Naive thymus-derived CD8-positive, alpha-beta T cell (primary cell): ENCODE measurements at regions not wholly inside any gene's neighbourhood (a gene's known extent, or its start where the extent isn't known, plus 50 kb on each side); places are given as distances from the start of the nearest gene placed in this dataset.

Source experiments
- ATAC-seq, 2 donors: fragments of 150-1000 bp; cut with Tn5 transposase in 1 of 2; sonication (Bioruptor Pico), chemical (Tn5 transposase) in 1 of 2; 1 replicate in 1 of 2; 2 replicates in 1 of 2; pipeline ENCODE4 v1.10.0; 2021; ENCODE audit warnings: mild to moderate bottlenecking in 2 of 2, moderate library complexity in 2 of 2
- POLR2A ChIA-PET: fragments of 350-600 bp; sonication (Branson Sonifier 250); formaldehyde crosslinking; loops from one replicate; lab custom pipeline; 2021; ENCODE audit warnings: antibody characterized with exemption; lab: Charles Lee
- DNase-seq, 10 donors: peaks; one replicate each; pipeline versions ENCODE4 v3.0.0 to v3.0.0-alpha.2; 2020 to 2022
- H3K27ac Mint-ChIP-seq, 10 donors: one replicate each; pipeline ENCODE4 v1.8.0; 2020 to 2022; ENCODE audit warnings: mild to moderate bottlenecking in 10 of 10, mixed read lengths in 10 of 10, moderate library complexity in 4 of 10, inconsistent platforms in 1 of 10
- H3K27me3 Mint-ChIP-seq, 5 donors: one replicate each; pipeline ENCODE4 v1.8.0; 2021 to 2022; ENCODE audit warnings: mixed read lengths in 5 of 5
- H3K36me3 Mint-ChIP-seq, 3 donors: one replicate each; pipeline ENCODE4 v1.8.0; 2020 to 2022; ENCODE audit warnings: mixed read lengths in 3 of 3, mild to moderate bottlenecking in 2 of 3, inconsistent platforms in 1 of 3
- H3K4me1 Mint-ChIP-seq, 4 donors: one replicate each; pipeline ENCODE4 v1.8.0; 2021 to 2022; ENCODE audit warnings: mixed read lengths in 4 of 4
- H3K4me3 Mint-ChIP-seq, 10 donors: one replicate each; pipeline ENCODE4 v1.8.0; 2020 to 2022; ENCODE audit warnings: mild to moderate bottlenecking in 10 of 10, mixed read lengths in 10 of 10, moderate library complexity in 6 of 10, inconsistent platforms in 1 of 10
- H3K9me3 Mint-ChIP-seq, 9 donors: one replicate each; pipeline ENCODE4 v1.8.0; 2020 to 2022; ENCODE audit warnings: mixed read lengths in 9 of 9, mild to moderate bottlenecking in 3 of 9, inconsistent platforms in 1 of 9, moderate library complexity in 1 of 9

DNA sequence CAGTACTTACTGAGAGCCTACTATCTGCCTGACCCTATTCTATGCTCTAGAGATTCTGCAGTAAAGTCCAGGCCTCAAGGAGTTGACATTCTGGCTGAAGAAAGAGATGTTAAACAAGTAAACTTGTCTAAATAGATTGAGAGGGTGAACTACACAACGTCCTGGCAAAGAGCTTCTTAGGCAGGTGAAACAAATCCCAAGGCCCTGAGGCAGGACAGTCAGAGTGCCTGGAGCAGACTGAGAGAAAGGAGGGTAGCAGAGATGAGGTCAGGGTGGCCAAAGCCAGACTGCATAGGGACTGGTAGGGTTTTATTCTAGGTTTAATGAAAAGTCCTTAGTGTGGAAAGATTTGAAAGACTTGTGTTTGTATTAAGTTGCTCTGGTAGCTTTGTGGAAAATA is 84.5 kb upstream of the ATP11B start:
- Mint-ChIP-seq H3K4me3 (no peak overlapping the region), H3K27me3 (peaks cover 6 to 11% (median 9%) of the 10 kb centered on the region in 5 donors), H3K9me3 (no peaks in the 10 kb centered on the region), H3K36me3 (no peaks in the 10 kb centered on the region), H3K4me1 (peaks cover 0 to 2% (median under 1%) of the 10 kb centered on the region in 4 donors), H3K27ac (no peak overlapping the region)
- POLR2A ChIA-PET, result interaction anchor here (0.6 kb wide), 1 partner anchor 198 kb away, joined by 3 read pairs; no protein-coding TSS in a partner anchor
- DNase-seq (no peak), ATAC-seq (no peak)

DNA sequence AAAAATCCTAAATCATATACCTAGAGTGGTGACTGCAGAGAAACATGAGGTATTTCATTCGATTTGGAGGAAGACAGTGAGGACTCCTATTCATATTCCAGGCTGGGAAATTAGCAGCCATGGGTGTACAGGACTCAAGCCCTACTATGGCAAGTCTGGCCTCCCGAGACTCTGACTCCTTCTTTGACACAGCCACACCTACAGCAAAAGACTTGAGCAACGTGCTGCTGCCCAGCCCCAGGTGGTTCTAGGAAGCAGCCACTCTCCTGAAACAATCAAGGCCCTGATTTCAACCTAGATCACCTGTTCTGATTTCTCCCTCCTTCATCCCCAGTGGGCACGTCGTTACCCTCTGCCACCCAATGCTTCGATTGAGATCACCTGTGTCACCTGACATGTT is 84.0 kb upstream of the ATP11B start:
- Mint-ChIP-seq H3K4me3 (no peak overlapping the region), H3K27ac (no peak overlapping the region), H3K27me3 (peaks cover 6 to 10% (median 8%) of the 10 kb centered on the region in 5 donors), H3K4me1 (peaks cover 0 to 2% (median 2%) of the 10 kb centered on the region in 4 donors), H3K36me3 (no peaks in the 10 kb centered on the region), H3K9me3 (no peaks in the 10 kb centered on the region)
- DNase-seq (no peak), ATAC-seq (no peak)
- POLR2A ChIA-PET, result no interaction called here

DNA sequence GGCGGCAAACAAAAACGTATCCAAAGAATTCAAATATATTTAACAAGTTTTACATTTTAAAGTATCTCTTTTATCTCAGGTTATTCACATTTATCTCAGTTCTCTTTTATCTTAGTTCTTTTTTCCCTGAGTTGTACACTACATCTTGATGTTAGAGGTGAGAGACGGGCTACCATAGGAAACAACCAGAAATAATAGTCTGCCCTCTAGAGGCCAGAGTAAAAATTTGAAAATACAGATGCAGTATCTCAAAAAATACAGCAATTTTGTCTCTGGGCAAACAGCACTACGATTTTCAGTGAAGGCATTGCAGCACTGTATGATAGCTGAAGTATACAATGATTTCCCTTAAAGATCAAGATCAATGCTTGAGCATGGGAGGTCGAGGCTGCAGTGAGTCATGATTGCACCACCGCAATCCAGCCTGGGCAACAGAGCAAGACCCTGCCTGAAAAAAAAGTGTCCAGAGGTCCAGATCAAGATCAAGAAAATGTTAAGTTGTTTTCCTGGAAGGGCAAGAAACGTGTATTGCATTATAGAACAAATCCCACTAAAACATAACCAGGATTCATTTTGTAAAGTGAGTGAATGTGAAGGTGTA is 82.6 kb upstream of the ATP11B start:
- Mint-ChIP-seq H3K4me3 (no peak overlapping the region), H3K27ac (no peak overlapping the region), H3K4me1 (peaks cover 0 to 2% (median 2%) of the 10 kb centered on the region in 4 donors), H3K9me3 (no peaks in the 10 kb centered on the region), H3K36me3 (no peaks in the 10 kb centered on the region), H3K27me3 (peaks cover 0 to 7% (median 2%) of the 10 kb centered on the region in 5 donors)
- ATAC-seq (peak; percentile 48 to 64), DNase-seq (peak in 3 of 10 donors; percentile 22 to 30 (median 29))
- POLR2A ChIA-PET, result no interaction called here

DNA sequence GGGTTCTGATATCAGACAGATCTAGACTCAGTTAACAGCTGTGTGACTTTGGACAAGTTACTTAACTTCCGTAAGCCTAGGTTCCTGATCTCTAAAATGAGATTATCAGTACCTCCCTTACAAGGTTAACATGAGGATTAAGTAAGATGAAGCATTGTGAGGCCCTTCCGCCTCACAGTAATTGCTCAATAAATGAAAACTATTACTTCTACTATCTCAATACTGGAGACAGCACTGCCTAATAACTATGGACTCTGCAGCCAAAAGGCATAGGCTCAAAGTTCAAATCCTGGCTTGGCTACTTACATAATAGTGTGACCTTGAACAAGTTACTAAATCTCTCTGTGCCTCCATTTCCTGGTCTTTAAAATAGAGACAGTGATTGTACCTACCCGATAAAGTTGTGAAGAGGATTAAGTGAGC is 82.0 kb upstream of the ATP11B start:
- no peak for ATAC-seq
- DNase-seq, result no peak
- Mint-ChIP-seq H3K36me3 (no peaks in the 10 kb centered on the region), H3K27ac (no peak overlapping the region), H3K4me1 (peaks cover 3 to 6% (median 4%) of the 10 kb centered on the region in 4 donors), H3K4me3 (no peak overlapping the region), H3K27me3 (peaks cover 0 to 7% (median 2%) of the 10 kb centered on the region in 5 donors), H3K9me3 (no peaks in the 10 kb centered on the region)
- POLR2A ChIA-PET, result no interaction called here

DNA sequence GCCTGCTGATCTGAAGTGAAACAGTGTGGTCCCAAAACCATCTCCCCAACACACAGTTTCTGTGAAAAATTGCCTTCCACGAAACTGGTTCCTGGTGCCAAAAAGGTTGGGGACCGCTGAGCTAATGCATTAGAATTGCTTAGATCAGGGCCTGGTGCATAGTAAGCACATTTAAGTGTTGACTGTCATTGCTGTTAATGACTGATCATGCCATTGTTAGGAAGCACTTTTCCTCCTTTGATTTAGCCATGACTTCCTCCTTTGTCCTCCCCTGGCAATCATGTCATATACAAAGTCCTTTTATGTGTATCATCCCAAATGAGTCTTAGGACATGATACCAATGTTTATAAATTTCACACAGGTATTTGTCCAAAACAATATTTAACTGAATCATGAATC is 81.5 kb upstream of the ATP11B start:
- Mint-ChIP-seq H3K36me3 (no peaks in the 10 kb centered on the region), H3K4me3 (no peak overlapping the region), H3K4me1 (peaks cover 5 to 10% (median 7%) of the 10 kb centered on the region in 4 donors), H3K27ac (no peak overlapping the region), H3K9me3 (no peaks in the 10 kb centered on the region), H3K27me3 (peaks cover 0 to 4% (median under 1%) of the 10 kb centered on the region in 5 donors)
- ATAC-seq, result no peak
- POLR2A ChIA-PET, result interaction anchor here (0.9 kb wide), 1 partner anchor 84 kb away, joined by 5 read pairs; no protein-coding TSS in a partner anchor
- DNase-seq, result no peak

DNA sequence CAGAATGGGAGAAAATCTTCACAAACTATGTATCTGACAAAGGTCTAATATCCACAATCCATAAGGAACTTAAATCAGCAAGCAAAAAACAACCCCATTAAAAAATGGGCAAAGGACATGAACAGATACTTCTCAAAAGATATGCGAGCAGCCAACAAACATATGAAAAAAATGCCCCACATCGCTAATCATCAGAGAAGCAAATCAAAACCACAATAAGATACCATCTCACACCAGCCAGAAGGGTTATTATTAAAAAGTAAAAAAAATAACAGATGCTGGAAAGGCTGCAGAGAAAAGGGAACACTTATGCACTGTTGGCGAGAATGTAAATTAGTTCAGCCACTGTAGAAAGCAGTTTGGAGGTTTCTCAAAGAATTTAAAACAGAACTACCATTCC is 80.2 kb upstream of the ATP11B start:
- no peak overlapping the region for H3K27ac Mint-ChIP-seq
- no peak for ATAC-seq
- POLR2A ChIA-PET, result no interaction called here

DNA sequence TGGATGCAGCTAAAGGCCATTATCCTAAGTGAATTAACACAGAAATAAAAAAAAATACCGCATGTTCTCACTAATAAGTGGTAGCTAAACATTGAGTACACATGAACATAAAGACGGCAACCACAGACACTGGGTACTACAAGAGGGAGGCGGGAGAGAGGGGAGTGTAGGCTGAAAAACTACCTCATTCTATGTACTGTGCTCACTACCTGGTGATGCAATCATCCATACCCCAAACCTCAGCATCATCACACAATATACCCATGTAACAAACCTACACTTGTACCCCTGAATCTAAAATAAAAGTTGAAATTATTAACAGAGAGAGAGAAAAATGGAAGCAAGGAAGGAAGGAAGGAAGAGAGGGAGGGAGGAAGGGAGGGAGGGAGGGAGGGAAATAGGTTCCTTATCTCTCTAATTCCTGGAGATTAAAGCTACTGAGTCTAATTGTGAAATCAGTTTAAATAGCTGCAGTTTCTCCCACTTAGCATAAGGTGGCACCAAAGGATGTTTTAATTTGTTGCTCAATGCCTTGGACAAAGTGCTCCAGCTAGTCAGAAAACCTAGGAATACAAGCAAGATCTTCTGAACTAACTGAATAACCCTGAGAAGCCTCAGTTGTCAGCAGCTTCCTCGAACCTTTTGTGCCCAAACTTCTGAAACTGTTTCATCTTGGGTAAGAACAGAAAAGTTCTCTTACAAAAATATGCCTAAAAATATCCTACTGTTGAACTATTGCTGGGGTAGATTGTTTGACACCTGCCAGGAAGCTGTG is 79.4 kb upstream of the ATP11B start:
- Mint-ChIP-seq H3K36me3 (no peaks in the 10 kb centered on the region), H3K4me3 (no peak overlapping the region), H3K4me1 (peaks cover 5 to 10% (median 7%) of the 10 kb centered on the region in 4 donors), H3K9me3 (no peaks in the 10 kb centered on the region), H3K27me3 (peaks cover 0 to 3% (median 0%) of the 10 kb centered on the region in 5 donors), H3K27ac (no peak overlapping the region)
- POLR2A ChIA-PET, result interaction anchor here (1.0 kb wide), 1 partner anchor 123 kb away, joined by 4 read pairs; no protein-coding TSS in a partner anchor
- peak; percentile 49 for ATAC-seq
- peak in 4 of 10 donors; percentile 9 to 52 (median 38) for DNase-seq

More for the DNA sequence above, 80.2 kb upstream of the ATP11B start:
- H3K27me3 Mint-ChIP-seq, result peaks cover 0 to 3% (median 0%) of the 10 kb centered on the region in 5 donors
- H3K4me3 Mint-ChIP-seq, result no peak overlapping the region
- H3K9me3 Mint-ChIP-seq, result no peaks in the 10 kb centered on the region
- peaks cover 5 to 10% (median 7%) of the 10 kb centered on the region in 4 donors for H3K4me1 Mint-ChIP-seq
- DNase-seq, result no peak
- H3K36me3 Mint-ChIP-seq, result no peaks in the 10 kb centered on the region

DNA sequence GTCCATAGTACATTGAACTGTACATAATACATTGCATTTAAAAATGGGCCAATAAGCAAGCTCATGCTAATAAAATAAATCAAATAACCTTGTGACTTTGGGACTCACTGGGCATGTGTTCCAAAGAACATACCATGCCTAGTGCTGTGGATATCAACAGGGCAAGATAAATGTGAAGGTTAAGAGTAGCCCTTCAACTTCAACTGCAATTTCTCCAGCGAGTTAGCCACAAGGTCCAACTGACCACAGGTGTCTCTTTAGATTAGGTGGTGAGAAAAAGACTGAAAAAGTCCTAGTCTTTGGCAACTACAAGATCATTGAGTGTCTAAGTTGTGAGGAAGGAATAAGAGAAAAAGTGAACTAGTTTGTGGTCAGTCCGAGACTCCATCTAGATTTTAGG is 78.3 kb upstream of the ATP11B start:
- Mint-ChIP-seq H3K9me3 (no peaks in the 10 kb centered on the region), H3K27ac (no peak overlapping the region), H3K4me3 (no peak overlapping the region), H3K4me1 (peaks cover 5 to 10% (median 7%) of the 10 kb centered on the region in 4 donors), H3K27me3 (peaks cover 0 to 3% (median 0%) of the 10 kb centered on the region in 5 donors), H3K36me3 (no peaks in the 10 kb centered on the region)
- POLR2A ChIA-PET, result no interaction called here
- no peak for DNase-seq
- no peak for ATAC-seq

DNA sequence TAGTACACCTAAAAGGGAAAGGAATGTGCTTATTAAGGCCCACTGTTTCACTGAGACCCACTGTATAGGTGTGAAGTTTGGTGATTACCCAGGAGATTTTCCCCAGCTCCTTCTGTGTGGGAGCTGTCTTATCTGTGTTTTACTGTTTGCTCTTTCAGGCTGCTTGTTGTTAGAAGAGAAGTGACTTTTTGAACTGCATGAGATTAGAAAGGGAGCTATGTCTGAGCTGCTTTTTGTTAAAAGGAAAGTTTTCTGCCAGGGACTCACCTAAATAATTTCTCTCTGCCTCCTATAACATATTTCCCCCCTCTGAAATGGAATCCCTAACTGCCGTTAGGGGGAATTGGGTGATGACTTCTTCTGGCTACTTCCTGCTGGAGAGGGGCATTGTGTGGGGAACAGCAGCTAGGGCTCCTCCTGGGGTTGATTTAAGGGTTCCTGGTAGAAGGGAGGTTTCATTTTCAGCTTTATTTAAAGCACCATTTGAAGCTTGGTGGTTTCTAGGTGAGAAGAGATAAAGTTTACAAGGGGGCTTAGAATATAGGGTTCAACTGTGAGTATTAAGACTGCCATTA is 77.1 kb upstream of the ATP11B start:
- Mint-ChIP-seq H3K4me3 (no peak overlapping the region), H3K9me3 (no peaks in the 10 kb centered on the region), H3K36me3 (no peaks in the 10 kb centered on the region), H3K4me1 (peaks cover 5 to 8% (median 7%) of the 10 kb centered on the region in 4 donors), H3K27ac (peak overlapping the region in 7 of 10 donors; percentile 6 to 87 (median 32)), H3K27me3 (no peaks in the 10 kb centered on the region)
- POLR2A ChIA-PET, result no interaction called here
- ATAC-seq, result no peak
- DNase-seq, result no peak

DNA sequence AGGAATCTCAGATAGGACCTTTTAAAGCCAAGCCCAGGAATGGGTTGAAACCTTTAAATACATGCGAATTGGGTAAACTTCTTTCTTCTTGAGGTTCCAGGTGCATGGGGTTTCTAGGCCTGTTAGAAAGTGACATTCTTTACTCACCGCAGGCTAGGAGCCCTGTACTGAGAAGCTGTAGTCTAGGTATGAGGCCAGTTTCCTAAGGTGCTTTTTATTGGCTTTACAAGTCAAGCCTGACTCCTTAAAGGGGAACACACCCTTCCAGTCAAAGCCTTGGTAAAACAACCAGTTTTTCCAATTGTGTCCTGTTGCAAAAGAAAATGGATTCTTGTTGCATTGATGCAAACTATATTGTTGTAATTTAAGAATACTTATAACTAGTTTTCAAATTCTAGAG is 76.1 kb upstream of the ATP11B start:
- Mint-ChIP-seq H3K36me3 (no peaks in the 10 kb centered on the region), H3K9me3 (no peaks in the 10 kb centered on the region), H3K27ac (no peak overlapping the region), H3K4me1 (peaks cover 3 to 8% (median 7%) of the 10 kb centered on the region in 4 donors), H3K4me3 (no peak overlapping the region), H3K27me3 (no peaks in the 10 kb centered on the region)
- DNase-seq (no peak), ATAC-seq (no peak)
- POLR2A ChIA-PET, result no interaction called here

DNA sequence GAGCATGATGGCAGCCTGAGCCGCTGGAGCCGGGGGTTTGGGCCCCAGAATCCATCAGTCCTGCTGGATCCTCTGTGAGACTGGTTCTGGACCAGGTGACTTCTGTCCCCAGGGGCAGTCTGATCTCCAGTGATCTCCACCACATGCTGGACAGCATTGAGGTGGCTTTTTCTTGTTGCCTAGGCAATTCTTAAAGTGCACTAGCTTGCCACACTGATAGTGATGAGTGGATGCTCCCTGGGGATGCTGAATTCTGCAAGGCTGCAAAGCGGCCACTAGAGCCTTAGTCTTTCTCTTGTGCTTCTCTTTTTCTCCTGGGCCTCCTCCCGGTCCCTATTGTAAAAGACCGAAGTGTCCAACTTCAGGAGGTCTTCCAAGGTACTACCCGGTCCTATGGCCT is 70.4 kb upstream of the ATP11B start:
- no peaks in the 10 kb centered on the region for H3K36me3 Mint-ChIP-seq
- no peak overlapping the region for H3K4me3 Mint-ChIP-seq
- H3K9me3 Mint-ChIP-seq, result no peaks in the 10 kb centered on the region
- DNase-seq (no peak), ATAC-seq (no peak)
- no peaks in the 10 kb centered on the region for H3K4me1 Mint-ChIP-seq
- POLR2A ChIA-PET, result no interaction called here
- H3K27me3 Mint-ChIP-seq, result peaks cover 0 to 8% (median 3%) of the 10 kb centered on the region in 5 donors
- no peak overlapping the region for H3K27ac Mint-ChIP-seq

DNA sequence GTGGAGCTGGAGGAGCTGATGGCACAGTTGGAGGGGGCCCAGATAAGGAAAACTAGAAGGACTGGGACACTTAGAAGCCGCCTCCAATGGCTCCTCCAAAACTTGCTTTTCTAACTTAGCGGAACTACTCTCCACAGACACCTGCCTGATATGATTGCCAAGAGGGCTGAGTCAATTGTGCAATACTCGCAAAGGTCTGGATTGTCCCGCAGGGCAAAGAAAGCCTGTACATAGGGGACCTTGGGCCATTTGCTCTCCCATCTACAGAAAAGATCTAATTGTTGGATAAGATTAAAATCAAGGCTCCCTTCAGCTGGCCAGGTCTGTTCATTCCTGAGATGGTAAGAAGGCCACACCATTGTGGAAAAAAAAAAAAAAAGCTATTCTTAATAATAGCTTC is 69.7 kb upstream of the ATP11B start:
- no peaks in the 10 kb centered on the region for H3K9me3 Mint-ChIP-seq
- no peak overlapping the region for H3K4me3 Mint-ChIP-seq
- POLR2A ChIA-PET, result no interaction called here
- DNase-seq, result no peak
- no peak for ATAC-seq
- no peaks in the 10 kb centered on the region for H3K4me1 Mint-ChIP-seq
- H3K27me3 Mint-ChIP-seq, result peaks cover 2 to 8% (median 3%) of the 10 kb centered on the region in 5 donors
- H3K27ac Mint-ChIP-seq, result no peak overlapping the region
- no peaks in the 10 kb centered on the region for H3K36me3 Mint-ChIP-seq
